HG03575 (cell line): ENCODE measurements at regions not wholly inside any gene's neighbourhood (a gene's known extent, or its start where the extent isn't known, plus 50 kb on each side); places are given as distances from the start of the nearest gene placed in this dataset.
"Not testable (repeated sequence)": the region's sequence is repeated elsewhere in the genome, so short reads cannot be mapped to it uniquely, and the experiment has no call there.

ENCODE experiments used
- ATAC-seq: cut with Tn5 transposase; IDR thresholded peaks from one replicate; pipeline ENCODE4 v1.9.1; 2021; ENCODE audit not compliant: unreplicated experiment, insufficient number of reproducible peaks, low FRiP score; ENCODE audit errors: extremely low read depth

DNA sequence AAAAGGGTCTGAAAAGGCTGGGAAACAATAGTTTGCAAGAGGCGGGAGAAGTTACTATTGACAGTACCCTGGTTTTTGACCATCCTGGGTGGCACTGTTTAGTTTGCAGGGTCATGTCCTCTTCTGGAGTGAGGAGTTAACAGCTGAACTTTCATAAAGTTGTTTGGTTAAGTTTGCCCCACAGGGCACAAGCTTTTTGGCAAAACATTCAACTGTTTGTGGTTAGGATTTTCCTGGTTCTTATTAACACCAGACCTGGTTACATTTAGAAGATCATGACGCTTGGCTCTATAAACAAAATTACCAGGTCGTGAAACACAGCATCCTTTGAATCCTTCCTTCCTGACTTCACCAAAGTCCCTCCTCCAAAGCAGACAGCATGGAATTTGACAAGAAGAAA is 106.1 kb downstream of the RIN2 start:
- no peak for ATAC-seq

DNA sequence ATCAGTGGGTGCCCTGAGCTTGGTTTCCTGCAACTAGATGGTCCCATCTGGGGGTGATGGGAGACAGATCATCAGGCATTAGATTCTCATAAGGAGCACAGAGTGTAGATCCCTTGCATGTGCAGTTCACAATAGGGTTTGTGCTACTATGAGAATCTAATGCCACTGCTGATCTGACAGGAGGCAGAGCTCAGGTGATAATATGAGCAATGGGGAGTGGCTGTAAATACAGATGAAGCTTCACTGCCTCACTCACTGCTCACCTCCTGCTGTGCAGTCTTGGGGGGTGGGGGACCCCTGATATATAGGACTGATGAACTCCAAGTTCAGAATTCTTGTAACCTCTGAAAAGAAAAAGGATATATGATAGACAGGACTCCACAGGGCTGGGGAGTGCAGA is 108.0 kb downstream of the RIN2 start:
- no peak for ATAC-seq

DNA sequence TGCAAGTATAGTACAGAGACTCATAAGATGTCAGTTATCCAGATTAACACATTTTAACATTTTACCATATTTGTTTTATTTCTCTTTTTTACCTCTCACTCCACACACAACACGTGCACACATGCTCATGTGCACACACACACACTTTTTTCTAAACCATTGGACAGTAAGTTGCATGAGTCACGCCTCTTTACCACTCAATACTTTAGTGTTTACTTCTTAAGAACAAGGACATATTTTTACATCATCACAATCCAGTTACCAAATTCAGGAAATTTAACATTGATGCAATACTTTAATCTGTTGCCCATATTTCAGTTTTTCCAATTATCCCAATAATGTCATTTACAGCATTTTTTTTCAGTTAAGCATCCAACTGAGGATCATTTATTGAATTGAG is 109.0 kb downstream of the RIN2 start:
- no peak for ATAC-seq

DNA sequence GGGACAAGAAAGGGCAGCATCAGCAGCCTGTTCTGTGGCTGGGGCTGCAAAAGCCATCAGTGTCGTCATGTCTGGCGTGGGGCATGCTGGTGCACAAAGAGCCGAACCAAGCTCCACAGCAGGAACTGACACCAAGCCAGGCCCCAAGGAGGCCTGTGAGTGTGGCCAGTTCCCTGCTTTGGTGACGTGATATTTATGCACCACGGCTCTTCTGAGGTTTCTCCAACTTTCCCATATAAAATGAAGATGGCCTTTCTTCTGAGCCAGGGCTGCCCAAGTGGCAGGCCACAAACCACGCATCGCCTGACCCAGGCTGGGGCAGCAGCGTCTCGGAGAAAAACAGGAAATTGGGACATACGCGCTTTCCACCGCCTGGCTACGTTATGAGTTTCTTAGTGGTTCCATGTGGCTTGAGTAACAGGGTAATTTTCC is 109.9 kb downstream of the RIN2 start:
- ATAC-seq = no peak

DNA sequence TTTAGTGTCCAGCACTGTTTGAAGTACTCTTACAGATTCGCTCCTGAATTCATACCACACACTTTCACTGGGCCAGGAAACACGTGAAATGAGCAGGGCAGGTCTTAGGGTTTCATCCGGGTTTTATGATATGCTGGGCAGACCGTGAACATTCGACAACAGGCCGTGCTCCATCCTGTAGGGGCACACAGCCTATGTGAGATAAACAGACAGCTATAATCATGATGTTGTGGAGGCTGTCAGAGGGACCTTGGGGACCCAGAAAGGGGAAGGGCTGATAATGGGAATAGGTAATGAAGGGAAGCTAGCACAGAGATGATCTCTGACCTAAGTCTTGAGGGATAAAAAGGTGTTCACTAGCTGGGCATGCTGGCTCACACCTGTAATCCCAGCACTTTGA is 110.4 kb downstream of the RIN2 start:
- no peak for ATAC-seq

DNA sequence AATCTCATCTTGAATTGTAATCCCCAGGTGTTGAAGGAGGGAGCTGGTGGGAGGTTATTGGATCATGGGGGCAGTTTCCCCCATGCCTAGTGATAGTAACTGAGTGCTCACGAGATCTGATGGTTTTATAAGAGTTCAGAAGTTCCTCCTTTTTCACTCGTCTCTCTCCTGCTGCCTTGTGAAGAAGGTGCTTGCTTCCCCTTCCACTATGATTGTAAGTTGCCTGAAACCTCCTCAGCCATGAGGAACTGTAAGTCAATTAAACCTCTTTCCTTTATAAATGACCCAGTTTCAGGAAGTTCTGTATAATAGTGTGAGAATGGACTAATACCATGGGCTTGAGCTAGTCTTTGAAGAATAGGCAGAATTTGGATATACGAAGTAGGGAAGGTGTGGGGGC is 113.9 kb downstream of the RIN2 start:
- no peak for ATAC-seq

DNA sequence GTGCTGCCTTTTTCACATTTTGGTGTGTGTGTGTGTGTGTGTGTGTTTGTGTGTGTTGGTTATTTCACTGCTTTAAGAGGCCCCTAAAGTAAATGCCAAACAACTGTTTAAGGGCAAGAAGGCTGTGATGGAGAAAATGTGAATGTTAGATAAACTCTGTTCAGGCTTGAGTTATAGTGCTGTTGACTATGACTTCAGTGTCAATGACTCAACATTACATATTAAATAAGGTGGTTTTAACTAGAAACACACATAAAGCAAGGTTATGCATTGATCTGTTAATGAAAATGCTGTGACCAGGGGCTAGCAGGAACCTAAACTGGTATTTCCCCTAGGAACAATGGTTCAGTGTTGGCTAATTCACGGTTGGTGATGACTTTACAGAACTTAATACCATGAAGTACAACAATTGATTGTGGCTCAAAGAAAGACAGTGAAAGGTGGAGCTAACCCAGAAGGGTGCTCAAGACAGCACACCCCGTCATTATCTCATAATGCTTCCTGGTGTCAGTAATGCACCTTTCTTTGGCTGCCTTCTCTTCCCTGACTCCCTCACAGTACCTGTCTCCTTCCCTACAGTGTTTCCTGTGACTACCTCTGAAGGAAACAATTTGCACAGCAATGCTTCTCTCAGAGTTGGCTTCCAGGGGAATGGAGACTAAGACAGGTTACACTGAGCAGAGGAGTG is 116.1 kb downstream of the RIN2 start:
- no peak for ATAC-seq

DNA sequence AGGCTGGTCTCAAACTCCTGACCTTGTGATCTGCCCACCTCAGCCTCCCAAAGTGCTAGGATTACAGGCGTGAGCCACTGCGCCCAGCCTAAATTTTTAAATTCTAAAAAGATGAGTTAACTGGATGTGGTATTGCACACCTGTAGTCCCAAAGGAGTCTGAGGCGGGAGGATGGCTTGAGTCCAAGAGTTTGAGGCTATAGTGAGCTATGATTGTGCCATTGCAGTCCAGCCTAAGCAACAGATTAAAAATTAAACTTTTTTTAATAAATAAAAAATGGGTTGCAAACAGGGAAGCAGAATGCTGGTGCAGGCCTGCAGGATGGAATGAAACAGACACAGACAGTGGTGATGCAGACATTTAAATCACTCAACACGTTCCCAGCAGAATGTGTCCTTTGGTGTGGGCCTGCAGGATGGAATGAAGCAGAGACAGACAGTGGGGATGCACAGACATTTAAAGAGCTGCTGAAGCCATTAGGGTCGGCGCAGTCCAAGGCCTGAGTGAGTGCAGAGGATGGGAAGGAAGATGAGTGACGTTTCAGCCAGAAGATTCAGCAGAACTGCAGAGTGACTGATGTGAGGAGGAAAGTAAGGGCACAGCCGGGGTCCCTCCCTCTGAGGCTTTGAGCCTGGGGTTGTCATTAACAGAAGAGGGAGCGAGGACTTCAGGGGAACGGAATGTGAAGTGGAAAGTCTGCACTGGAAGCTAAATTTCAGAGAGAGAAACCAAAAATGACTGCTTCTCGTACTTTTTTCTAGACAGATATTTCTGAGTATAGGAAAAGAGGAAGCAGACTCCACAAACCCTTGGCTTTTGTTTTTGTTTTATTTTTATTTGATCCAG is 117.5 kb downstream of the RIN2 start:
- ATAC-seq = no peak

DNA sequence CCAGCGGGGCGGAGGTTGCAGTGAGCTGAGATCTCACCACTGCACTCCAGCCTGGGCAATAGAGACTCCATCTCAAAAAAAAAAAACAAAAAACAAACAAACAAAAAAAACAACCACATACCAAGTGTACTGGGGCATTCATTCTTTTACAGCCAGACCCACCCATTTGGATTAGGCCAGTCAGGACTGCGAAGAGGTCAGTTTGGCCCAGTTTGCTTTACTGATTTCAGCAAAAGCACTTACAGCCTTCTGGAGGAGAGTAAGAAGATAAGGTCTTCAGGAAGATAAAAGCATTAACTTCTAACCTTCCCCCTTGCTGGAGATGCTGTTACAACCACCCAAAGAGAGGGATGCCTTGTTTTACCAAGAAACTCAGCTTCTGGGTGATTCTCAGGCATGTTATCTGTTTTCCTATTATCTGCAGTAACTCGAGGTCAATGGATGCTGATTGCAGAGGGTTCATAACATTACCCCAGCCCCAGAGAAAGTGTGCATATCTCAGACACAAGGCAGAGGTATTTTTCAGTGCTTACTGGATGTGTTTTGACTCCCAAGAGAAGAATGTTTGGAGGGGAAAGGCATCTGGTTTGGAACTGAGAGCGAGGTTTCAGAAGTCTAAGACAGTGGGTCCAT is 118.9 kb downstream of the RIN2 start:
- no peak for ATAC-seq

DNA sequence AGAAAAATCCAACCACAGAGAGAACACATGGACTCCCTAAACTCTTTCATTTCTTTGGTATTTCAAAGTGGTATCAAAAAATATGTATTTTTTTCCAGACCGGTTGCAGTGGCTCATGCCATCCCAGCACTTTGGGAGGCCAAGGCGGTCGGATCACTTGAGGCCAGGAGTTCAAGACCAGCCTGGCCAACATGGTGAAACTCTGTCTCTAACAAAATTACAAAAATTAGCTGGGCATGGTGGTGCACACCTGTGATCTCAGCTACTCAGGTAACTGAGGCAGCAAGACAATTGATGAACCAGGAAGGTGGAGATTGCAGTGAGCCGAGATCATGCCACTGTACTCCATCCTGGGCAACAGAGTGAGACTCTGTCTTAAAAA is 121.8 kb downstream of the RIN2 start:
- ATAC-seq = not testable (repeated sequence)

DNA sequence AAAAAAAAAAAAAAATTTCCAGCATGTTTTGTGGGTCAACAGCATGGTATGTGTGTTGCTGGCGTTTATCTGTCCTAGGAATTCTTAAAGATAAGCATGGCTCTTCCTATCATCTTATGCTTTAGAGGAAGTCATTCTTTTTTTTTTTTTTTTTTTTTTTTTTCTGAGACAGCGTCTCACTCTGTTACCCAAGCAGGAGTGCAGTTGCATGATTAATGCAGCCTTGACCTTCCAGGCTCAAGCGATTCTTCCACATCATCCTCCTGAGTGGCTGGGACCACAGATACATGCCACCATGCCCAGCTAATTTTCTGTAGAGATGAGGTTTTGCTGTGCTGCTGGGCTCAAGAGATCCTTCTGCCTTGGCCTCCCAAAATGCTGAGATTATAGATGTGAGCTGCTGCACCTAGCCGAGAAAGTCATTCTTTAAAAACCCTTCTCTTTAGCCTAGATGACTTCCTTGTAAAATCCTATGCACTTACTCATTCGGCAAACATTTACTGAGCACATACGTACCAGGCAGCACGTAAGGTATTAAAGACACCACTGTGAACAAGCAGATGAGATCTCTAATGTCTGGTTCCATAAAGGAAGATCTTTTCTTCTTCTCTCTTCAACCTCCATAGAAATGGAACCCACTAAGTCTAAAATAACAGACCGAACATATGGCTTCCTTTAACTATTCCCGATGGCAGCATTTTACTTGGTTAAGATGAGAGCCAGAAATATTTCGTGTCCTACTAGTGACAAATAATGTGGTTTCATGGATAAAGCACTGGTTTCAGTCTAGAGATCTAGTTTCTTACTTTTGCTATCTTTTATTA is 122.4 kb downstream of the RIN2 start:
- no peak for ATAC-seq

DNA sequence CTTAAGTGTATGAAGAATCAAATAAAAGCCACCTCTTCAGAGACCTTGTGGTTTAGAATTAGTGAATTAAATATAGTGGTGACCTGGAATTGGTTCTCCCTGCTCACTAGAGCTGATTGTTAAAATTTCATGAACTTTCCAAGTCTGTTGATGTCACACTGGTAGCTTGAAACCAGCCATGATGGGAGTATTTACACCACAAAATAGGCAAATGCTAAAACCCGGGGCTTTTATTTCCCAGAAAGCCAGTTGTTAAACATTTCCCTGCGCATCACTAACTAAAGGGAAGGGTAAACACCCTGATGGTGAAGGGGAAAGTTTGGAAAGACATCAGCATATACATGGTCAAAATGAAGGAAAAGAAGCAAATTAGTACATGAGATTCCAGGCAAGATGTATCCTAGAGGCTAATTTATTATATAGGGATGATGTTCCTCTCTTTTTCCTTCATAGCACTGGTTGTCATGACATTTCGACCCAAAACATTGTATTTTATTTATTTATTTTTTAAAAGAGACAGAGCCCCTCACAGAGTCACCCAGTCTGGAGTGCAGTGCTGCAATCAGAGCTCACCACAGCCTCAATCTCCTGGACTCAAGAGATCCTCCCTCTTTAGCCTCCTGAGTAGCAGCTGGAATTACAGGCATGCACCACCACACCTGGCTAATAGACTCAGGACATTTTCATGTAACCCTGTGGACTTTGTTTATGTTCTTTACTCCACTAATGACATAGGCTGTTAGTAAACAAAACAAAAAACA is 123.2 kb downstream of the RIN2 start:
- ATAC-seq = no peak

DNA sequence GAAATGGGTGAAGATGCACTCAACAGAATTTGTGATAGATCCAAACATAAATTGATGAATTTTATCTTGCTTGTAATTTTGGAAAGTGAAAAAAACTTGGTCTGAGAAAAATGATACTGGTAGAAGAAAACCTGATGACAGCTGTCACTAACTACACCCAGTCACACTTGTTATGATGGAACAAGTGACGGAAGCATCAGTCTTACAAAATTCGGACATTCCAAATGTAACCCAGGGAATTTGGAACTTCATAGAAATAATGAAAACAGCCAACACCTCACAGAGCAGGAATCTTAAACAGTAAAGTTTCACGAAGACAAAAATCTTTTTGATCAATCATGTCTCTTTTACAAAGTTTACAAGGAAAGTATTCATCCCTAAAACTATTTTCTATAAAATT is 123.9 kb downstream of the RIN2 start:
- ATAC-seq = no peak

DNA sequence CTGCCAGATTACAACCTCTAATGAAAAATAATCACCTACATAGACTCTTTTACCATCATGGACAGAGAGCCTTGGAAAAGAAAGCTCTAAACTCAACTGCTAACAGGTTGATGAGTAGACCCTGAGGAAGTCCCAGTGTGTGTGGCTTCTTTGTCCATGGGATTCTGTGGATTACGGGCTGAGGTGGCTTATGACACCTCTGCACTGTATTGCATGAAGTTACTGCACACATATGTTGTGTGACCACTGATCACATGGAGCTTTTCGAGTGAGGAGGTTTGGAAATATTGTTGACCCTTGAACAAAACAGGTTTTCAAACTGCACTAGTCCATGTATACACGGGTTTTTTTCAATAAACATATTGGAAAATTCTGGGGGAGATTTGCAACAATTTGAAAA is 124.4 kb downstream of the RIN2 start:
- no peak for ATAC-seq

DNA sequence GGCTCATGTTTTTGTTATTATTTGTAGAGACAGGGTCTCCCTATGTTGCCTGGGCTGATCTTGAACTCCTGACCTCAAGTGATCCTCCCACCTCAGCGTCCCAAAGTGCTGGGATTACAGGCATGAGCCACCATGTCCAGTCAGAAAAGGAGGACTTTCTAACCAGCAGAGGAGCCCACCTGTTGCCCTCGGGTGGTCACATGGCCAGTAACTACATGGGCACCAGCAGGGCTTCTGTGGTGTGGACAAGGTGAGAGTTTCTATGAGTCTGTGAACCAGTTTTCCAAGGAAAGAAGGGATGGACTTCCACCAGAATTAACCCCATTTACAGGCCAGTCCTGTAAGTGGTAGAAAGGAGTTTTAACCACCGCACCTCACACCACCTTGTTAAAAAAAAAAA is 125.4 kb downstream of the RIN2 start:
- no peak for ATAC-seq

DNA sequence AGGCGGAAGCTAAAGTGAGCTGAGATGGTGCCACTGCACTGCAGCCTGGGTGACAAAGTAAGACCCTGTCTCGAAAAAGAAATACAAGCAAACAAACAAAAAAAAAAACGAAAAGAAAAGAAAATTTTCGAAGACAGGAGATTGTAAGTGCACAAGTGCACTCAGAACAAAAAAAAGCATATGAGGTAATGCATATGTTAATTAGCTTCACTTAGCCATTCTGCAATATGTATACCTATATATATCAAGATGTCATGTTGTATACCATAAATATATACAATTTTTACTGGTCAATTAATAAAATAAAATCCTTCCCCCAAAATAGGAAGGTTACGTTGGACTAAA is 127.5 kb downstream of the RIN2 start:
- ATAC-seq = no peak

DNA sequence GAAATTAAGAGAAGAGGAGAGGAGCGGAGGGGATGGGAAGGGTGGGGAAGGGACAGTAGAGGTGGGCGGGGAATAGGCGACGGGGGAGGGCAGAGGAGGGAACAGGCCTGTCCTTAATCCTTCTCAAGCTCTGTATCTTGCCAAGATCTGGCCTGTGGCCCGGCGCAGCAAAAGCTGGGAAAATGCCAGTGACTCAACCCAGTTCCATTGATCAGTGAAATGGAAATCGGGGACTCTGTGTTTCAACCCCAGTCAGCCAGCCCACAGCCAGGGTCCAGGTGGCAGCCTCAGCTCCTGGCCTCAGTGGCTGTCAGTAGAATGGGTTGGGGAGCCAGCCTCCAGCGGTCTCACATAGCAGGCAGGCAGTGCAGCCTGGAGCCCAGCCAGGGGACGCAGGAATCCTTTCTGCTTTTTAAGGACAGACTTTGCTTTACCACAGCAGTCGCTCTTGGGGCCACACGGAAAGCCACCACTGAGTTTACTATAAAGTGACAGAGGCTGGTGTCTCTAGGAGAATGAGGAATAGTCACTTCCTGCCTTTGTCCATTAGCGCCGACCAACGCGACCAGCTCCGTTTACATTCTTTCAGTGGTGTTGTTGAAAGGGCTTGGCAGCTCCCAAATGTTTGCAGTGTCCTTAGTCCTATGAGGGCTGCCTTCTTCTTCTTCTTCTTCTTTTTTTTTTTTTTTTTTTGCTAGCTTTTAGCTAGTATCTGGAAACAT is 128.0 kb downstream of the RIN2 start:
- no peak for ATAC-seq

DNA sequence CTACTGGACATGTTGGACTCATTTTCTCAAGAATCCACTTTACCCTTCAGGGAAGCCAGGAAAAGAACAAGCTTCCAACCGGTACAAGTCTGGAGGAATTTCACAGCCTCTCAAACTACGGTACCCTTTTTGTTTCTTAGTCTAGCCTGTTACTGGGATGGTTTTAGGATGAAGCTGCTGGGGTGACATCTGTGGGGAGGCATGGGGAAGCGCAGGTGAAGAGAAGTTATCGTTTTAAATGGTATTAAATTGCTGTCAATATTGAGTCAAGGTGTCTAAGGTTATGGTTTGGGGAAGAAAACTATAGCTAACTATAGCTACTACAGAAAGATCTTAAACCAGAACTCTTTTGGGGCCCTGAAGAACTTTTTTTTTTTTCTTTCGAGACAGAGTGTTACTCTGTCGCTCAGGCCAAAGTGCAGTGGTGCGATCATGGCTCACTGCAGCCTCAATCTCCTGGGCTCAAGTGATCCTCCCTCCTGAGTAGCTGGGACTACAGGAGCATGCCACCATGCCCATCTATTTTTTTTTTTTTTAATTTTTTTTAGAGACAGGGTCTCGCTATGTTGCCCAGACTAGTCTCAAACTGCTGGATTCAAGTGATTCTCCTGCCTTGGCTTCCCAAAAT is 128.7 kb downstream of the RIN2 start:
- ATAC-seq = no peak
